Stomach (tissue), 8 donors: ENCODE measurements at regions not wholly inside any gene's neighbourhood (a gene's known extent, or its start where the extent isn't known, plus 50 kb on each side); places are given as distances from the start of the nearest gene placed in this dataset.
"Not testable (repeated sequence)": the region's sequence is repeated elsewhere in the genome, so short reads cannot be mapped to it uniquely, and the experiment has no call there.

Source experiments
- DNase-seq, 2 donors: peaks; one replicate each; pipeline versions ENCODE4 v3.0.0 to v3.0.0-alpha.2; 2013 to 2019
- H3K27ac ChIP-seq, 5 donors: fragments of 200-600 bp in 4 of 5; sonication (generic) in 4 of 5; one replicate each; pipeline ENCODE4 v1.5.1; 2013 to 2019; ENCODE audit warnings: mild to moderate bottlenecking in 1 of 5, moderate library complexity in 1 of 5
- H3K27me3 ChIP-seq, 3 donors: fragments of 200-600 bp; sonication (generic); one replicate each; pipeline ENCODE4 v1.5.1; 2017 to 2019; ENCODE audit warnings: mixed run types in 1 of 3
- H3K36me3 ChIP-seq, 4 donors: fragments of 200-600 bp; sonication (generic); 1 replicate in 3 of 4; 2 replicates in 1 of 4; pipeline ENCODE4 v1.5.1; 2016 to 2019
- H3K4me1 ChIP-seq, 4 donors: fragments of 200-600 bp; sonication (generic); one replicate each; pipeline ENCODE4 v1.5.1; 2016 to 2019
- H3K4me3 ChIP-seq, 4 donors: fragments of 200-600 bp; sonication (generic) in 3 of 4; one replicate each; pipeline ENCODE4 v1.5.1; 2016 to 2019; ENCODE audit warnings: mild to moderate bottlenecking in 1 of 4
- H3K9me3 ChIP-seq, 4 donors: fragments of 200-600 bp; sonication (generic); one replicate each; pipeline ENCODE4 v1.5.1; 2016 to 2019
- EP300 ChIP-seq: sonication (generic); formaldehyde crosslinking; IDR thresholded peaks from one replicate; pipeline ENCODE4 v1.6.1; 2017; ENCODE audit warnings: antibody characterized with exemption
- POLR2A ChIP-seq, 4 donors: fragments of 450-650 bp; IDR thresholded peaks; one replicate each; pipeline ENCODE4 v1.6.1; 2016; ENCODE audit warnings: antibody characterized with exemption in 4 of 4, control low read depth in 2 of 4, mild to moderate bottlenecking in 1 of 4, moderate library complexity in 1 of 4
- POLR2AphosphoS5 ChIP-seq, 3 donors: sonication (generic); formaldehyde crosslinking; IDR thresholded peaks; one replicate each; pipeline ENCODE4 v1.6.1; 2016; ENCODE audit warnings: antibody characterized with exemption in 3 of 3
- WGBS, 5 donors: extraction: QIAGEN DNeasy Blood & Tissue Kit in 3 of 5; methylation state at CpG; one replicate each; pipeline versions ENCODE4 v1.1.5 to v1.1.7; 2013 to 2018; 5-methylcytosine and 5-hydroxymethylcytosine counted together
- intact Hi-C: fragments of 100-400 bp; cut with DNase I; formaldehyde crosslinking; loops from one replicate; pipeline ENCODE4 v1.15.1; 2023; ENCODE audit warnings: low total_unique reads
- TF ChIP-seq, protein P1 (sequence below), 7 experiments: fragments of 450-650 bp in 4 of 7; fragments of 200-600 bp in 3 of 7; sonication (generic) in 3 of 7; IDR thresholded peaks; one replicate each; pipeline ENCODE4 v1.5.1; 2016 to 2019; ENCODE audit warnings: antibody characterized with exemption in 7 of 7, control low read depth in 2 of 7, mild to moderate bottlenecking in 1 of 7
- donor health status: healthy with polysubstance abuse.
- donor health status: Bipolar disorder and iron deficiency.
- donor health status: healthy.

DNA sequence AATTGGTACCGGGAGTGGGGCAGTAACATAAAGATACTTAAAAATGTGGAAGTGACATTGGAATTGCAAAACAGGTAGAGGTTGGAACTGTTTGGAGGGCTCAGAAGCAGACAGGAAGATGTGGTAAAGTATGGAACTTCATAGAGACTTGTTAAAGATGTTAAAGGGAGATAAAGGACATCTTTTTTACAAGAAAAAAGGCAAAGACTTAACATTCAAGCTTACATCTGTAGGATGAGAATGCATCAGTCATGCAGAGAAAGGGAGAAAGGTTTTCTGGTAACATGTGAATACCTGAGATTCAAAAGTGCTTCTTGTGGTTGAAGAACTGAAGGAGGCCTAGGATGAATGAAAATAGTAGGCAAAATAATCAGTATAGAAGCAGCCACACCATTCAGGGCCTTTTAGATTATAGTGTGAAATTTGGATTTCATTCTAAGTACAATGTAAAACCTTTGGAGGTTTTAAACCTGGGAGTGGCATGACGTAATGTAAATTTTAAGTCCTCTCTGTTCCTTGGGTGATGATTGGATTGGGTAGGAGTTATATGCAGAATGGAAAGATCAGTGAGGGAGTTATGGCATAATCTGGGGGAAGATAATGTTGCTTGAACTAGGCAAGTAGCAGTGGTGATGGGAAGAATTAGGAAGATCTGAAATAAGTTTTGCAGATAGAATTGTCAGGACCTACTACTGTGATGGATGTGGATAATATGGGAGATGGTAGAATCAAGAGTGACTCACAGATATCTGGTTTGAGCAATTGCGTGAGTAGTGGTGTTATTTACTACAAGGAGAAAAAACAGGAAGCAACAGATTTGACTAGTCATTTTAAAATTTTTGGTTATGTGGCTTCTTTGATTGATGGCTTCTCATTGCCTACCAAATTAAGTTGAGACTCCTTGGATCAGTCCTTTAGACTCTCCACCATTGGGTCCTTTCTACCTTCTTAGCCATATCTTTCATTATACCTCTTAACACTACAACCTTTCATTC lies 138.7 kb downstream of the VSIG4 start:
- no peaks in the 10 kb centered on the region for H3K9me3 ChIP-seq
- H3K36me3 ChIP-seq: no peaks in the 10 kb centered on the region
- peaks cover 0 to 7% (median 0%) of the 10 kb centered on the region in 3 donors for H3K27me3 ChIP-seq
- intact Hi-C loops: no loop called here
- H3K4me1 ChIP-seq: no peaks in the 10 kb centered on the region
- WGBS, 5 donors: 74 to 88% (median 86%) methylated on average over 3 of the region's 3 CpGs
- H3K4me3 ChIP-seq: no peak overlapping the region
- TF ChIP-seq POLR2A (IDR thresholded peaks at IDR 0.05) (no peak), POLR2AphosphoS5 (IDR thresholded peaks at IDR 0.05) (no peak), EP300 (no peak)
- TF ChIP-seq, protein P1, sequence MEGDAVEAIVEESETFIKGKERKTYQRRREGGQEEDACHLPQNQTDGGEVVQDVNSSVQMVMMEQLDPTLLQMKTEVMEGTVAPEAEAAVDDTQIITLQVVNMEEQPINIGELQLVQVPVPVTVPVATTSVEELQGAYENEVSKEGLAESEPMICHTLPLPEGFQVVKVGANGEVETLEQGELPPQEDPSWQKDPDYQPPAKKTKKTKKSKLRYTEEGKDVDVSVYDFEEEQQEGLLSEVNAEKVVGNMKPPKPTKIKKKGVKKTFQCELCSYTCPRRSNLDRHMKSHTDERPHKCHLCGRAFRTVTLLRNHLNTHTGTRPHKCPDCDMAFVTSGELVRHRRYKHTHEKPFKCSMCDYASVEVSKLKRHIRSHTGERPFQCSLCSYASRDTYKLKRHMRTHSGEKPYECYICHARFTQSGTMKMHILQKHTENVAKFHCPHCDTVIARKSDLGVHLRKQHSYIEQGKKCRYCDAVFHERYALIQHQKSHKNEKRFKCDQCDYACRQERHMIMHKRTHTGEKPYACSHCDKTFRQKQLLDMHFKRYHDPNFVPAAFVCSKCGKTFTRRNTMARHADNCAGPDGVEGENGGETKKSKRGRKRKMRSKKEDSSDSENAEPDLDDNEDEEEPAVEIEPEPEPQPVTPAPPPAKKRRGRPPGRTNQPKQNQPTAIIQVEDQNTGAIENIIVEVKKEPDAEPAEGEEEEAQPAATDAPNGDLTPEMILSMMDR (IDR thresholded peaks at IDR 0.05): no peak
- DNase-seq: no peak
- H3K27ac ChIP-seq: no peak overlapping the region

DNA sequence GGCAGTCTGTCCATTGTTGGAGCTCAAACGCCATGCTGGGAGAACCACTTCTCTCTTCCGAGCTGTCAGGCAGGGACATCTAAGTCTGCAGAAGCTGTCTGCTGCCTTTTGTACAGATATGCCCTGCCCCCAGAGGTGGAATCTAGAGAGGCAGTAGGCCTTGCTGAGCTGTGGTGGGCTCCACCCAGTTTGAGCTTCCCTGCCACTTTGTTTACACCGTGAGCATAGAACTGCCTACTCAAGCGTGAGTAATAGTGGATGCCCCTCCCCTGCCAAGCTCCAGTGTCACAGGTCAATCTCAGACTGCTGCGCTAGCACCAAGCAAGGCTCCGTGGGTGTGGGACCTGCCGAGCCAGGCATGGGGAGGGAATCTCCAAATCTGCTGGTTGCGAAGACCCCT lies 145.7 kb downstream of the VSIG4 start:
- no peak for DNase-seq
- no peaks in the 10 kb centered on the region for H3K9me3 ChIP-seq
- H3K4me1 ChIP-seq: no peaks in the 10 kb centered on the region
- intact Hi-C loops: no loop called here
- H3K27me3 ChIP-seq: peaks cover 0 to 12% (median 0%) of the 10 kb centered on the region in 3 donors
- no peak overlapping the region for H3K27ac ChIP-seq
- 49 to 87% (median 81%) methylated on average over 3 to 8 of the region's 8 CpGs for WGBS, 5 donors
- H3K36me3 ChIP-seq: no peaks in the 10 kb centered on the region
- TF ChIP-seq POLR2A (IDR thresholded peaks at IDR 0.05): no peak
- no peak for TF ChIP-seq EP300
- TF ChIP-seq, protein P1 (IDR thresholded peaks at IDR 0.05): no peak
- no peak for TF ChIP-seq POLR2AphosphoS5 (IDR thresholded peaks at IDR 0.05)
- no peak overlapping the region for H3K4me3 ChIP-seq

DNA sequence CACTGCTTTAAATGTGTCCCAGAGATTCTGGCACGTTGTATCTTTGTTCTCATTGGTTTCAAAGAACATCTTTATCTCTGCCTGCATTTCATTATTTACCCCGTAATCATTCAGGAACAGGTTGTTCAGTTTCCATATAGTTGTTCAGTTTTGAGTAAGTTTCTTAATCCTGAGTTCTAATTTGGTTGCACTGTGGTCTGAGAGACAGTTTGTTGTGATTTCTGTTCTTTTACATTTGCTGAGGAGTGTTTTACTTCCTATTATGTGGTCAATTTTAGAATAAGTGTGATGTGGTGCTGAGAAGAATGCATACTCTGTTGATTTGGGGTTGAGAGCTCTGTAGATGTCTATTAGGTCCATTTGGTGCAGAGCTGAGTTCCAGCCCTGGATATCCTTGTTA lies 148.1 kb downstream of the VSIG4 start:
- H3K36me3 ChIP-seq, H3K4me3 ChIP-seq, H3K9me3 ChIP-seq, intact Hi-C loops, H3K4me1 ChIP-seq, H3K27ac ChIP-seq, DNase-seq: not testable (repeated sequence)
- peaks cover 0 to 12% (median 0%) of the 10 kb centered on the region in 3 donors for H3K27me3 ChIP-seq
- 33 to 63% (median 57%) methylated on average over 2 of the region's 2 CpGs for WGBS, 5 donors

DNA sequence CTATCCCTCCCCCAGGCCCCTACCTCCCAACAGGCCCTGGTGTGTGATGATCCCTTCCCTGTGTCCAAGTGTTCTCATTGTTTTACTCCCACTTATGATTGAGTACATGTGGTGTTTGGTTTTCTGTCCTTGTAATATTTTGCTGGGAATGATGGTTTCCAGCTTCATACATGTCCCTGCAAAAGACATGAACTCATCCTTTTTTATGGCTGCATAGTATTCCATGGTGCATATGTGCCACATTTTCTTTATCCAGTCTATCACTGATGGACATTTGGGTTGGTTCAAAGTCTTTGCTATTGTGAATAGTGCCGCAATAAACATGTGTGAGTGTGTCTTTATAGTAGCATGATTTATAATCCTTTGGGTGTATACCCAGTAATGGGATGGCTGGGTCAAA lies 151.7 kb downstream of the VSIG4 start:
- DNase-seq, H3K36me3 ChIP-seq, H3K9me3 ChIP-seq, H3K27me3 ChIP-seq, H3K4me1 ChIP-seq, intact Hi-C loops, H3K4me3 ChIP-seq, H3K27ac ChIP-seq: not testable (repeated sequence)
- WGBS, 5 donors: 0 to 100% (median 96%) methylated on average over 1 of the region's 1 CpG

DNA sequence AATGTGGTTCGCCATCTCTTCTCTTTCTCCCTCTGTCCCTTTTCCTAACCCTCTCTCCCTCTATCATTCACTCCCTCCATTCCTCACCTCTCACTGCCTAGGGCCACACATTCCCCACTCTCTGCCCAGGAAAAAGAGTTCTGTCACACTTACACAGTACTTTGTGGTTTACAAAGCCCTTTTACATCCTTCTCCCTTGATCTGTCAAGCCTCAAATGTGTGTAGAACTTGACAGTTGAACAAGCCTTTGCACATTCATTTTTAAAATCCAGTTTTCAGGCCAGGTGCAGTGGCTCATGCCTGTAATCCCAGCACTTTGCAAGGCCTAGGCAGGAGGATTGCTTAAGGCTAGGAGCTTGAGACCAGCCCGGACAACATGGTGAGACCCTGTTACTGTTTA lies 156.3 kb downstream of the VSIG4 start:
- TF ChIP-seq, protein P1 (IDR thresholded peaks at IDR 0.05): no peak
- TF ChIP-seq POLR2A (IDR thresholded peaks at IDR 0.05): no peak
- TF ChIP-seq EP300: no peak
- no peak for TF ChIP-seq POLR2AphosphoS5 (IDR thresholded peaks at IDR 0.05)
- Histone ChIP-seq H3K4me1 (no peaks in the 10 kb centered on the region), H3K36me3 (no peaks in the 10 kb centered on the region), H3K4me3 (no peak overlapping the region), H3K9me3 (no peaks in the 10 kb centered on the region), H3K27me3 (peaks cover 0 to under 1% (median 0%) of the 10 kb centered on the region in 3 donors), H3K27ac (no peak overlapping the region)
- 67 to 87% (median 78%) methylated on average over 1 to 2 of the region's 2 CpGs for WGBS, 5 donors
- intact Hi-C loops: no loop called here
- DNase-seq: no peak
